ENCODE measurements at regions not wholly inside any gene's neighbourhood (a gene's known extent, or its start where the extent isn't known, plus 50 kb on each side); places are given as distances from the start of the nearest gene placed in this dataset.

GRCh38 chr14:94717808-94718207 lies 52.1 kb downstream of the GSC start:
- Histone ChIP-seq H3K27ac (ENCODE audit: low read length) (no peak overlapping the region), H3K27me3 (ENCODE audit: control insufficient read depth, insufficient read depth, low read length) (peaks cover 10% of the 10 kb centered on the region), H3K4me1 (ENCODE audit: control insufficient read depth, insufficient read depth, low read length) (no peaks in the 10 kb centered on the region), H3K4me3 (ENCODE audit: low read length) (no peak overlapping the region), H3K36me3 (ENCODE audit: control insufficient read depth, insufficient read depth, low read length) (no peaks in the 10 kb centered on the region), H3K9me3 (replicated peaks; ENCODE audit: control insufficient read depth, low read depth, low read length) (no peaks in the 10 kb centered on the region)
- DNase-seq: no peak
- WGBS (ENCODE audit: insufficient coverage): 100% methylated on average over 2 of the region's 5 CpGs

DNA sequence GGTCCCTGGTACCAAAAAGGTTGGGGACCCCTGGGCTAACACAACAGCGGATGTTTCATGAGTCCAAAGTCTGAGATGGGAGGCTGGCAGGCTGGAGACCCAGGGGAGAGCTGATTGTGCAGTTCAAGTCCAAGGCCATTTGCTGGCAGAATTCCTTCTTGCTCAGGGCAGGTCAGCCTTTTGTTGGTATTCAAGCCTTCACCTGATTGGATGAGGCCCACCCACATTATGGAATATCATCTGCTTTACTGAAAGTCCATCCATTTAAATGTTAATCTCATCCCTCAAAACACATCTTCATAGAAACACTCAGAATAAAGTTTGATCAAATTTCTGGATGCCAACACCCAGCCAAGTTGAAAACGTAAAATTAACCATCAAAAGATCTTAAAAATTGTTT lies 52.9 kb downstream of the GSC start:
- Histone ChIP-seq H3K36me3 (ENCODE audit: control insufficient read depth, insufficient read depth, low read length) (no peaks in the 10 kb centered on the region), H3K27ac (ENCODE audit: low read length) (no peak overlapping the region), H3K9me3 (replicated peaks; ENCODE audit: control insufficient read depth, low read depth, low read length) (no peaks in the 10 kb centered on the region), H3K27me3 (ENCODE audit: control insufficient read depth, insufficient read depth, low read length) (peaks cover 12% of the 10 kb centered on the region), H3K4me1 (ENCODE audit: control insufficient read depth, insufficient read depth, low read length) (no peaks in the 10 kb centered on the region), H3K4me3 (ENCODE audit: low read length) (no peak overlapping the region)
- no CpG with 5 or more reads among the region's 2 CpGs for WGBS (ENCODE audit: insufficient coverage)
- DNase-seq: no peak

- H3K4me3 ChIP-seq (ENCODE audit: low read length): no peak overlapping the region
- DNase-seq: no peak
- no peaks in the 10 kb centered on the region for H3K36me3 ChIP-seq (ENCODE audit: control insufficient read depth, insufficient read depth, low read length)
- no peaks in the 10 kb centered on the region for H3K9me3 ChIP-seq (replicated peaks; ENCODE audit: control insufficient read depth, low read depth, low read length)
- WGBS (ENCODE audit: insufficient coverage): 50% methylated on average over 13 of the region's 13 CpGs
- H3K27me3 ChIP-seq (ENCODE audit: control insufficient read depth, insufficient read depth, low read length): peaks cover 22% of the 10 kb centered on the region
- H3K27ac ChIP-seq (ENCODE audit: low read length): no peak overlapping the region
- H3K4me1 ChIP-seq (ENCODE audit: control insufficient read depth, insufficient read depth, low read length): no peaks in the 10 kb centered on the region
Measured at GRCh38 chr14:94713115-94713514, 56.8 kb downstream of the GSC start.

GRCh38 chr14:94710731-94711130 lies 59.2 kb downstream of the GSC start:
- Histone ChIP-seq H3K27me3 (ENCODE audit: control insufficient read depth, insufficient read depth, low read length) (peaks cover 28% of the 10 kb centered on the region), H3K36me3 (ENCODE audit: control insufficient read depth, insufficient read depth, low read length) (no peaks in the 10 kb centered on the region), H3K4me1 (ENCODE audit: control insufficient read depth, insufficient read depth, low read length) (no peaks in the 10 kb centered on the region), H3K27ac (ENCODE audit: low read length) (no peak overlapping the region), H3K9me3 (replicated peaks; ENCODE audit: control insufficient read depth, low read depth, low read length) (no peaks in the 10 kb centered on the region), H3K4me3 (ENCODE audit: low read length) (no peak overlapping the region)
- DNase-seq: no peak
- 90% methylated on average over 7 of the region's 10 CpGs for WGBS (ENCODE audit: insufficient coverage)

GRCh38 chr14:94707494-94707893 lies 62.4 kb downstream of the GSC start:
- Histone ChIP-seq H3K4me3 (ENCODE audit: low read length) (no peak overlapping the region), H3K9me3 (replicated peaks; ENCODE audit: control insufficient read depth, low read depth, low read length) (no peaks in the 10 kb centered on the region), H3K27me3 (ENCODE audit: control insufficient read depth, insufficient read depth, low read length) (peaks cover 18% of the 10 kb centered on the region), H3K36me3 (ENCODE audit: control insufficient read depth, insufficient read depth, low read length) (no peaks in the 10 kb centered on the region), H3K27ac (ENCODE audit: low read length) (no peak overlapping the region), H3K4me1 (ENCODE audit: control insufficient read depth, insufficient read depth, low read length) (no peaks in the 10 kb centered on the region)
- WGBS (ENCODE audit: insufficient coverage): 25% methylated on average over 3 of the region's 4 CpGs
- no peak for DNase-seq

GRCh38 chr14:94706133-94706532 lies 63.8 kb downstream of the GSC start:
- DNase-seq: no peak
- Histone ChIP-seq H3K9me3 (replicated peaks; ENCODE audit: control insufficient read depth, low read depth, low read length) (no peaks in the 10 kb centered on the region), H3K36me3 (ENCODE audit: control insufficient read depth, insufficient read depth, low read length) (no peaks in the 10 kb centered on the region), H3K27ac (ENCODE audit: low read length) (no peak overlapping the region), H3K4me3 (ENCODE audit: low read length) (no peak overlapping the region), H3K27me3 (ENCODE audit: control insufficient read depth, insufficient read depth, low read length) (peaks cover 9% of the 10 kb centered on the region), H3K4me1 (ENCODE audit: control insufficient read depth, insufficient read depth, low read length) (no peaks in the 10 kb centered on the region)
- WGBS (ENCODE audit: insufficient coverage): 61% methylated on average over 6 of the region's 6 CpGs

DNA sequence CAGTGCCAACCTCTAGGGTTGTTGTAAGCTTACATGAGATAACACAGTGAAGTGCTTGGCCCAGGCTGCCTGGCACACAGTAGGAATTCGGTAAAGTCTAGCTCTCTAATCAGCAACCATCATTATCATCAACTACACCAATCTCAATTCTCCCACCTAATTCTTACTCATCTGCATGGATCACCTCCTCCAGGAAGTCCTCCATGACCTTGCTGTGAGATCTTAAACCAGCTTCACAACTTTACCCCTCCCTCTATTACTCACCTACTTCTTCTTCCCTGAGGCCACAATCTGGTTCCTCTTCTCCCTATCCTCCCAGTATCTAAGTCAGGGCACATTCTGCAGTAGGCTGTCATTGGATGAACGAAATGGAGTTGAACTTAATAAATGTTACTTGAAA lies 67.3 kb downstream of the GSC start:
- Histone ChIP-seq H3K27ac (ENCODE audit: low read length) (no peak overlapping the region), H3K4me1 (ENCODE audit: control insufficient read depth, insufficient read depth, low read length) (peaks cover 7% of the 10 kb centered on the region), H3K27me3 (ENCODE audit: control insufficient read depth, insufficient read depth, low read length) (peaks cover 11% of the 10 kb centered on the region), H3K9me3 (replicated peaks; ENCODE audit: control insufficient read depth, low read depth, low read length) (no peaks in the 10 kb centered on the region), H3K4me3 (ENCODE audit: low read length) (no peak overlapping the region), H3K36me3 (ENCODE audit: control insufficient read depth, insufficient read depth, low read length) (no peaks in the 10 kb centered on the region)
- WGBS (ENCODE audit: insufficient coverage): no CpG with 5 or more reads among the region's 2 CpGs
- DNase-seq: no peak

GRCh38 chr14:94701861-94702370 lies 68.0 kb downstream of the GSC start:
- no peak overlapping the region for H3K4me3 ChIP-seq (ENCODE audit: low read length)
- peaks cover 10% of the 10 kb centered on the region for H3K27me3 ChIP-seq (ENCODE audit: control insufficient read depth, insufficient read depth, low read length)
- H3K9me3 ChIP-seq (replicated peaks; ENCODE audit: control insufficient read depth, low read depth, low read length): no peaks in the 10 kb centered on the region
- H3K36me3 ChIP-seq (ENCODE audit: control insufficient read depth, insufficient read depth, low read length): no peaks in the 10 kb centered on the region
- no CpG with 5 or more reads among the region's 3 CpGs for WGBS (ENCODE audit: insufficient coverage)
- peaks cover 8% of the 10 kb centered on the region for H3K4me1 ChIP-seq (ENCODE audit: control insufficient read depth, insufficient read depth, low read length)
- no peak overlapping the region for H3K27ac ChIP-seq (ENCODE audit: low read length)
- no peak for DNase-seq

DNA sequence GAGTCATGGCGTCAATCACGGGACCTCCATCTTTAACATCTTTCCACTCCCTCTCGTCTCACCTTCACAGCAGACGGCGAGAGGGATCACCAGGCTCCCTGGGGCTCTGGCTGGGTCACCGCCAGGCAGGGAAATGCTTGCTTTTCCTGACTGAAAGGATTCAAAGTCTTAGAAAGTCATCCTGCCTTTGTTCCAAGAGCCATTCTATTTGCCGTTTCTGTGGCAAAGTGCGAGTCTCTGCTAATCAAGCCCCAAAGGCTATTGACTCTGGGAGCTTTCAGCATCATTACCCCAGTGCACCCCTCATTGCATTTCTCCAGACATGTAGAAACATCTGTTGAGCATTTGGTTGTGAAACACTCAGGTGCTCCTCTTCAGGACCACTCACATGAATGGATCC lies 69.6 kb downstream of the GSC start:
- H3K27me3 ChIP-seq (ENCODE audit: control insufficient read depth, insufficient read depth, low read length): peaks cover 5% of the 10 kb centered on the region

GRCh38 chr14:94699831-94700230 lies 70.1 kb downstream of the GSC start:
- Histone ChIP-seq H3K27me3 (ENCODE audit: control insufficient read depth, insufficient read depth, low read length) (peaks cover 5% of the 10 kb centered on the region), H3K9me3 (replicated peaks; ENCODE audit: control insufficient read depth, low read depth, low read length) (no peaks in the 10 kb centered on the region), H3K4me3 (ENCODE audit: low read length) (no peak overlapping the region), H3K36me3 (ENCODE audit: control insufficient read depth, insufficient read depth, low read length) (no peaks in the 10 kb centered on the region), H3K27ac (ENCODE audit: low read length) (no peak overlapping the region), H3K4me1 (ENCODE audit: control insufficient read depth, insufficient read depth, low read length) (peaks cover 8% of the 10 kb centered on the region)
- no peak for DNase-seq
- whole genome bisulfite sequencing (ENCODE audit: insufficient coverage): 55% methylated on average over 6 of the region's 9 CpGs

More for the DNA sequence above, 69.6 kb downstream of the GSC start:
- no peak overlapping the region for H3K4me3 ChIP-seq (ENCODE audit: low read length)
- peaks cover 8% of the 10 kb centered on the region for H3K4me1 ChIP-seq (ENCODE audit: control insufficient read depth, insufficient read depth, low read length)
- H3K9me3 ChIP-seq (replicated peaks; ENCODE audit: control insufficient read depth, low read depth, low read length): no peaks in the 10 kb centered on the region
- H3K36me3 ChIP-seq (ENCODE audit: control insufficient read depth, insufficient read depth, low read length): no peaks in the 10 kb centered on the region
- WGBS (ENCODE audit: insufficient coverage): 36% methylated on average over 5 of the region's 8 CpGs
- no peak overlapping the region for H3K27ac ChIP-seq (ENCODE audit: low read length)
- no peak for DNase-seq
